ENCODE measurements at regions not wholly inside any gene's neighbourhood (a gene's known extent, or its start where the extent isn't known, plus 50 kb on each side); places are given as distances from the start of the nearest gene placed in this dataset.
"Not testable (repeated sequence)": the region's sequence is repeated elsewhere in the genome, so short reads cannot be mapped to it uniquely, and the experiment has no call there.

- no peak for DNase-seq (ENCODE audit: low read depth)
- no peak for TF ChIP-seq CTCF (conservative IDR thresholded peaks at IDR 0.05; ENCODE audit: low read depth, low read length)
- H3K4me3 ChIP-seq (ENCODE audit: low read depth, low read length), result no peak overlapping the region
These were observed 117.5 kb upstream of the CLINT1 start for GRCh38 chr5:157976429-157976828.

GRCh38 chr5:157972579-157972978 is 113.6 kb upstream of the CLINT1 start:
- TF ChIP-seq CTCF (conservative IDR thresholded peaks at IDR 0.05; ENCODE audit: low read depth, low read length), result no peak
- H3K4me3 ChIP-seq (ENCODE audit: low read depth, low read length), result no peak overlapping the region
- DNase-seq (ENCODE audit: low read depth), result no peak

- H3K4me3 ChIP-seq (ENCODE audit: low read depth, low read length), result no peak overlapping the region
- no peak for DNase-seq (ENCODE audit: low read depth)
- TF ChIP-seq CTCF (conservative IDR thresholded peaks at IDR 0.05; ENCODE audit: low read depth, low read length), result no peak
These were observed 112.7 kb upstream of the CLINT1 start for GRCh38 chr5:157971571-157972216.

- not testable (repeated sequence) for H3K4me3 ChIP-seq (ENCODE audit: low read depth, low read length); DNase-seq (ENCODE audit: low read depth)
These were observed 109.6 kb upstream of the CLINT1 start for GRCh38 chr5:157968570-157968969.

GRCh38 chr5:157965989-157966388 is 107.0 kb upstream of the CLINT1 start:
- no peak for DNase-seq (ENCODE audit: low read depth)
- no peak for TF ChIP-seq CTCF (conservative IDR thresholded peaks at IDR 0.05; ENCODE audit: low read depth, low read length)
- no peak overlapping the region for H3K4me3 ChIP-seq (ENCODE audit: low read depth, low read length)

GRCh38 chr5:157965040-157965678 is 106.2 kb upstream of the CLINT1 start:
- TF ChIP-seq CTCF (conservative IDR thresholded peaks at IDR 0.05; ENCODE audit: low read depth, low read length), result no peak

GRCh38 chr5:157963761-157964160 is 104.8 kb upstream of the CLINT1 start:
- TF ChIP-seq CTCF (conservative IDR thresholded peaks at IDR 0.05; ENCODE audit: low read depth, low read length), result no peak
- H3K4me3 ChIP-seq (ENCODE audit: low read depth, low read length), result no peak overlapping the region
- DNase-seq (ENCODE audit: low read depth), result no peak

More at GRCh38 chr5:157965040-157965678, 106.2 kb upstream of the CLINT1 start:
- no peak overlapping the region for H3K4me3 ChIP-seq (ENCODE audit: low read depth, low read length)
- DNase-seq (ENCODE audit: low read depth), result no peak
